HEK293 (cell line): ENCODE measurements at regions not wholly inside any gene's neighbourhood (a gene's known extent, or its start where the extent isn't known, plus 50 kb on each side); places are given as distances from the start of the nearest gene placed in this dataset.

ENCODE experiments used
- BCL11A ChIP-seq: fragments of 450-650 bp; formaldehyde crosslinking; IDR thresholded peaks from 2 replicates; pipeline ENCODE4 v1.5.1; 2016; ENCODE audit warnings: low read depth, missing biosample characterization, missing genetic modification characterization
- MYNN ChIP-seq: fragments of 450-650 bp; formaldehyde crosslinking; IDR thresholded peaks from 2 replicates; pipeline ENCODE4 v1.5.1; 2016; ENCODE audit warnings: missing biosample characterization, missing genetic modification characterization, borderline replicate concordance
- TF ChIP-seq, protein P1 (sequence below): fragments of 450-650 bp; formaldehyde crosslinking; IDR thresholded peaks from 2 replicates; pipeline ENCODE4 v1.5.1; 2016; ENCODE audit warnings: missing biosample characterization, missing genetic modification characterization
- TF ChIP-seq, protein P2 (sequence below): fragments of 450-650 bp; formaldehyde crosslinking; IDR thresholded peaks from 2 replicates; pipeline ENCODE4 v1.5.1; 2016; ENCODE audit warnings: missing biosample characterization, missing genetic modification characterization

DNA sequence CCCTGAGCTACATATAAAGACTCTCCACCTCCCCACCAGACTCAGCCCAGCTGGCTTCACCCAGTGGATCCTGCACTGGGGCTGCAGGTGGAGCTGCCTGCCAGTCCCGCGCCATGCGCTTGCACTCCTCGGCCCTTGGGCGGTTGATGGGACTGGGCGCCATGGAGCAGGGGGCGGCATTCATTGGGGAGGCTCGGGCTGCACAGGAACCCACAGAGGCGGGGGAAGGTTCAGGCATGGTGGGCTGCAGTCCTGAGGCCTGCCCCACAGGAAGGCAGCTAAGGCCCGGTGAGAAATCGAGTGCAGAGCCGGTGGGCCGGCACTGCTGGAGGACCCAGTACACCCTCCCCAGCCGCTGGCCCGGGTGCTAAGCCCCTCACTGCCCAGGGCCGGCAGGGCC is 157.2 kb upstream of the GNAI1 start:
- TF ChIP-seq, protein P1, sequence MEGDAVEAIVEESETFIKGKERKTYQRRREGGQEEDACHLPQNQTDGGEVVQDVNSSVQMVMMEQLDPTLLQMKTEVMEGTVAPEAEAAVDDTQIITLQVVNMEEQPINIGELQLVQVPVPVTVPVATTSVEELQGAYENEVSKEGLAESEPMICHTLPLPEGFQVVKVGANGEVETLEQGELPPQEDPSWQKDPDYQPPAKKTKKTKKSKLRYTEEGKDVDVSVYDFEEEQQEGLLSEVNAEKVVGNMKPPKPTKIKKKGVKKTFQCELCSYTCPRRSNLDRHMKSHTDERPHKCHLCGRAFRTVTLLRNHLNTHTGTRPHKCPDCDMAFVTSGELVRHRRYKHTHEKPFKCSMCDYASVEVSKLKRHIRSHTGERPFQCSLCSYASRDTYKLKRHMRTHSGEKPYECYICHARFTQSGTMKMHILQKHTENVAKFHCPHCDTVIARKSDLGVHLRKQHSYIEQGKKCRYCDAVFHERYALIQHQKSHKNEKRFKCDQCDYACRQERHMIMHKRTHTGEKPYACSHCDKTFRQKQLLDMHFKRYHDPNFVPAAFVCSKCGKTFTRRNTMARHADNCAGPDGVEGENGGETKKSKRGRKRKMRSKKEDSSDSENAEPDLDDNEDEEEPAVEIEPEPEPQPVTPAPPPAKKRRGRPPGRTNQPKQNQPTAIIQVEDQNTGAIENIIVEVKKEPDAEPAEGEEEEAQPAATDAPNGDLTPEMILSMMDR (tag by site-specific recombination), result no peak
- TF ChIP-seq, protein P2, sequence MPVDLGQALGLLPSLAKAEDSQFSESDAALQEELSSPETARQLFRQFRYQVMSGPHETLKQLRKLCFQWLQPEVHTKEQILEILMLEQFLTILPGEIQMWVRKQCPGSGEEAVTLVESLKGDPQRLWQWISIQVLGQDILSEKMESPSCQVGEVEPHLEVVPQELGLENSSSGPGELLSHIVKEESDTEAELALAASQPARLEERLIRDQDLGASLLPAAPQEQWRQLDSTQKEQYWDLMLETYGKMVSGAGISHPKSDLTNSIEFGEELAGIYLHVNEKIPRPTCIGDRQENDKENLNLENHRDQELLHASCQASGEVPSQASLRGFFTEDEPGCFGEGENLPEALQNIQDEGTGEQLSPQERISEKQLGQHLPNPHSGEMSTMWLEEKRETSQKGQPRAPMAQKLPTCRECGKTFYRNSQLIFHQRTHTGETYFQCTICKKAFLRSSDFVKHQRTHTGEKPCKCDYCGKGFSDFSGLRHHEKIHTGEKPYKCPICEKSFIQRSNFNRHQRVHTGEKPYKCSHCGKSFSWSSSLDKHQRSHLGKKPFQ, result no peak
- TF ChIP-seq MYNN (tag by site-specific recombination) (no peak), BCL11A (no peak)
